Right atrium auricular region (tissue), 2 donors: ENCODE measurements at regions not wholly inside any gene's neighbourhood (a gene's known extent, or its start where the extent isn't known, plus 50 kb on each side); places are given as distances from the start of the nearest gene placed in this dataset.

Source experiments
- DNase-seq: peaks from one replicate; pipeline ENCODE4 v3.0.0-alpha.2; 2019; ENCODE audit warnings: low spot score
- H3K27ac ChIP-seq, 2 donors: fragments of 200-600 bp; sonication (generic); 1 replicate in 1 of 2; 2 replicates in 1 of 2; pipeline ENCODE4 v1.5.1; 2016 to 2019
- H3K27me3 ChIP-seq, 2 donors: fragments of 200-600 bp; sonication (generic); one replicate each; pipeline versions ENCODE4 v1.5.1 to v1.6.0; 2017 to 2019
- H3K36me3 ChIP-seq: fragments of 200-600 bp; sonication (generic); one replicate; pipeline ENCODE4 v1.5.1; 2016
- H3K4me1 ChIP-seq, 2 donors: fragments of 200-600 bp; sonication (generic); one replicate each; pipeline versions ENCODE4 v1.5.1 to v1.6.0; 2017 to 2019
- H3K4me3 ChIP-seq, 2 donors: fragments of 200-600 bp; sonication (generic); 1 replicate in 1 of 2; 2 replicates in 1 of 2; pipeline ENCODE4 v1.5.1; 2017 to 2019; ENCODE audit warnings: mild to moderate bottlenecking in 1 of 2, moderate library complexity in 1 of 2
- H3K9me3 ChIP-seq, 2 donors: fragments of 200-600 bp; sonication (generic); one replicate each; pipeline ENCODE4 v1.5.1; 2019
- CTCF ChIP-seq, 2 donors: fragments of 200-600 bp; sonication (generic); IDR thresholded peaks; one replicate each; pipeline ENCODE4 v1.5.1; 2019; ENCODE audit warnings: antibody characterized with exemption in 2 of 2

GRCh38 chr2:129180124-129180716 is 799.2 kb upstream of the RAB6C start:
- Histone ChIP-seq H3K27me3 (no peaks in the 10 kb centered on the region), H3K4me1 (no peaks in the 10 kb centered on the region), H3K27ac (no peak overlapping the region), H3K4me3 (no peak overlapping the region), H3K9me3 (no peaks in the 10 kb centered on the region), H3K36me3 (no peaks in the 10 kb centered on the region)
- DNase-seq: no peak
- TF ChIP-seq CTCF (IDR thresholded peaks at IDR 0.05): no peak

- TF ChIP-seq CTCF (IDR thresholded peaks at IDR 0.05): no peak
- Histone ChIP-seq H3K36me3 (no peaks in the 10 kb centered on the region), H3K27me3 (no peaks in the 10 kb centered on the region), H3K27ac (no peak overlapping the region), H3K4me1 (no peaks in the 10 kb centered on the region), H3K4me3 (no peak overlapping the region), H3K9me3 (no peaks in the 10 kb centered on the region)
- DNase-seq: no peak
Measured at GRCh38 chr2:129181433-129181832, 798.0 kb upstream of the RAB6C start.

GRCh38 chr2:129181963-129182362 is 797.5 kb upstream of the RAB6C start:
- DNase-seq: no peak
- H3K27me3 ChIP-seq: no peaks in the 10 kb centered on the region
- H3K4me3 ChIP-seq: no peak overlapping the region
- H3K36me3 ChIP-seq: no peaks in the 10 kb centered on the region
- TF ChIP-seq CTCF (IDR thresholded peaks at IDR 0.05): no peak
- H3K27ac ChIP-seq: no peak overlapping the region
- no peaks in the 10 kb centered on the region for H3K4me1 ChIP-seq
- H3K9me3 ChIP-seq: no peaks in the 10 kb centered on the region

GRCh38 chr2:129187343-129187742 is 792.1 kb upstream of the RAB6C start:
- Histone ChIP-seq H3K27ac (no peak overlapping the region), H3K9me3 (no peaks in the 10 kb centered on the region), H3K27me3 (no peaks in the 10 kb centered on the region), H3K36me3 (no peaks in the 10 kb centered on the region), H3K4me1 (no peaks in the 10 kb centered on the region), H3K4me3 (no peak overlapping the region)
- DNase-seq: no peak
- no peak for TF ChIP-seq CTCF (IDR thresholded peaks at IDR 0.05)

GRCh38 chr2:129188451-129188850 is 791.0 kb upstream of the RAB6C start:
- Histone ChIP-seq H3K36me3 (no peaks in the 10 kb centered on the region), H3K4me1 (no peaks in the 10 kb centered on the region), H3K27me3 (no peaks in the 10 kb centered on the region), H3K27ac (no peak overlapping the region), H3K9me3 (no peaks in the 10 kb centered on the region), H3K4me3 (no peak overlapping the region)
- no peak for TF ChIP-seq CTCF (IDR thresholded peaks at IDR 0.05)
- DNase-seq: no peak

GRCh38 chr2:129189617-129190319 is 789.7 kb upstream of the RAB6C start:
- Histone ChIP-seq H3K27me3 (no peaks in the 10 kb centered on the region), H3K9me3 (no peaks in the 10 kb centered on the region), H3K4me3 (no peak overlapping the region), H3K4me1 (no peaks in the 10 kb centered on the region), H3K36me3 (no peaks in the 10 kb centered on the region), H3K27ac (no peak overlapping the region)
- no peak for DNase-seq
- TF ChIP-seq CTCF (IDR thresholded peaks at IDR 0.05): no peak
